ENCODE measurements at regions not wholly inside any gene's neighbourhood (a gene's known extent, or its start where the extent isn't known, plus 50 kb on each side); places are given as distances from the start of the nearest gene placed in this dataset.

DNA sequence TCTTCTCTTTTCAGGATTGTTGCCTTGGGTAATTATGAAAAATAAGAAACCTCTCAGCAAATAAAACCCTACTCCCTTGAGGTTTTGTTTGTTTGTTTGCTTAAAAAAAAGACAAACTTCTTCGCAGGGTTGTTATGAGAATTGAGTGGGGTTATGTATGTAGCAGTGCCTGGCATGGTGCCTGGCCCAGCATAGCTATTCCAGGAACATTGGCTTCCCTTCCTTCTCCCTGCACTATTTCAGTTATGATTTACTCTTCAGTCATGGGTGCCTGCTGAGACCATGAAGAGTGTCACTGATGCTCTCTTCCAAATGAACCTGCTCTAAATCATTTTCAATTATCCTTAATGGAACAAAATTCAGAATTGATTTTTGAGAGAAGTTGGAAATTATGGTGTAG is 283.5 kb upstream of the ROPN1 start (continued):
- TF ChIP-seq, protein P1, sequence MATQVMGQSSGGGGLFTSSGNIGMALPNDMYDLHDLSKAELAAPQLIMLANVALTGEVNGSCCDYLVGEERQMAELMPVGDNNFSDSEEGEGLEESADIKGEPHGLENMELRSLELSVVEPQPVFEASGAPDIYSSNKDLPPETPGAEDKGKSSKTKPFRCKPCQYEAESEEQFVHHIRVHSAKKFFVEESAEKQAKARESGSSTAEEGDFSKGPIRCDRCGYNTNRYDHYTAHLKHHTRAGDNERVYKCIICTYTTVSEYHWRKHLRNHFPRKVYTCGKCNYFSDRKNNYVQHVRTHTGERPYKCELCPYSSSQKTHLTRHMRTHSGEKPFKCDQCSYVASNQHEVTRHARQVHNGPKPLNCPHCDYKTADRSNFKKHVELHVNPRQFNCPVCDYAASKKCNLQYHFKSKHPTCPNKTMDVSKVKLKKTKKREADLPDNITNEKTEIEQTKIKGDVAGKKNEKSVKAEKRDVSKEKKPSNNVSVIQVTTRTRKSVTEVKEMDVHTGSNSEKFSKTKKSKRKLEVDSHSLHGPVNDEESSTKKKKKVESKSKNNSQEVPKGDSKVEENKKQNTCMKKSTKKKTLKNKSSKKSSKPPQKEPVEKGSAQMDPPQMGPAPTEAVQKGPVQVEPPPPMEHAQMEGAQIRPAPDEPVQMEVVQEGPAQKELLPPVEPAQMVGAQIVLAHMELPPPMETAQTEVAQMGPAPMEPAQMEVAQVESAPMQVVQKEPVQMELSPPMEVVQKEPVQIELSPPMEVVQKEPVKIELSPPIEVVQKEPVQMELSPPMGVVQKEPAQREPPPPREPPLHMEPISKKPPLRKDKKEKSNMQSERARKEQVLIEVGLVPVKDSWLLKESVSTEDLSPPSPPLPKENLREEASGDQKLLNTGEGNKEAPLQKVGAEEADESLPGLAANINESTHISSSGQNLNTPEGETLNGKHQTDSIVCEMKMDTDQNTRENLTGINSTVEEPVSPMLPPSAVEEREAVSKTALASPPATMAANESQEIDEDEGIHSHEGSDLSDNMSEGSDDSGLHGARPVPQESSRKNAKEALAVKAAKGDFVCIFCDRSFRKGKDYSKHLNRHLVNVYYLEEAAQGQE (IDR thresholded peaks at IDR 0.05): no peak
- TF ChIP-seq SP1 (IDR thresholded peaks at IDR 0.05) (no peak), GABPA (IDR thresholded peaks at IDR 0.05 in 1 of 2, conservative IDR thresholded peaks at IDR 0.05 in 1 of 2) (no peak)

DNA sequence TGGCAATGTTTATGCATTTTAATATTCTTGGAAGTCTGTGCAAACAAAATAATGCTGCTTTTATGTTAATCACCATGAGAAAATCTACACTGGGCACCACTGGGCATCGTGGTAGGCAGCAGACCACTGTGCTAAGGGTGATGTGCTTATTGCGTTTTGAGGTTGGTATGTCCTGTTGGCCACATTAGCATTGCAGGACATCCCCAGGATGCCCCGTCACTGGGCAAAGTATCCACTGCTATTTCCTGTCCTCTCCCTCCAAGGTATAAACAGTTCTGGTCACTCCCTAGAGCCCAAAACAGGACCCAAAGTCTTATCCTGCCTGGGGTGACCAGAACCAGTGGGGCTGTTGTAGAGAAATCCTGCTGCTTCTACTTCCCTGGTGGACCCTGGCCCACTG is 284.2 kb upstream of the ROPN1 start:
- no peak overlapping the region for H3K27ac ChIP-seq (ENCODE audit: low read depth in 1 of 2, low read length in 2 of 2)

More for the DNA sequence above, 284.2 kb upstream of the ROPN1 start:
- Histone ChIP-seq H3K4me3 (ENCODE audit: low read depth in 1 of 3, low read length in 3 of 3) (no peak overlapping the region), H3K9me3 (ENCODE audit: control insufficient read depth in 4 of 4, low read length in 3 of 4) (no peaks in the 10 kb centered on the region), H3K4me1 (ENCODE audit: control insufficient read depth in 4 of 4, insufficient read depth in 4 of 4, low read length in 3 of 4) (peaks cover 0 to 2% (median 1%) of the 10 kb centered on the region in 4 donors), H3K36me3 (ENCODE audit: control insufficient read depth in 4 of 4, insufficient read depth in 3 of 4, low read depth in 1 of 4, low read length in 3 of 4) (no peaks in the 10 kb centered on the region), H3K27me3 (ENCODE audit: control insufficient read depth in 4 of 4, insufficient read depth in 4 of 4, low read length in 3 of 4) (no peaks in the 10 kb centered on the region), H3K9ac (ENCODE audit: low read depth in 1 of 2, low read length in 2 of 2) (no peak overlapping the region)
- DNase-seq (ENCODE audit: low spot score): no peak
- TF ChIP-seq YY1 (IDR thresholded peaks at IDR 0.05): no peak
- TF ChIP-seq, protein P2, sequence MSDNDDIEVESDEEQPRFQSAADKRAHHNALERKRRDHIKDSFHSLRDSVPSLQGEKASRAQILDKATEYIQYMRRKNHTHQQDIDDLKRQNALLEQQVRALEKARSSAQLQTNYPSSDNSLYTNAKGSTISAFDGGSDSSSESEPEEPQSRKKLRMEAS (IDR thresholded peaks at IDR 0.05): no peak
- TF ChIP-seq JUND (IDR thresholded peaks at IDR 0.05): no peak
- no peak for TF ChIP-seq EGR1 (IDR thresholded peaks at IDR 0.05; ENCODE audit: low read depth in 2 of 2)
- TF ChIP-seq FOXA1 (IDR thresholded peaks at IDR 0.05): no peak
- TF ChIP-seq, protein P1 (IDR thresholded peaks at IDR 0.05): no peak
- no peak for TF ChIP-seq FOXA2 (IDR thresholded peaks at IDR 0.05)
- TF ChIP-seq SP1 (IDR thresholded peaks at IDR 0.05): no peak
- TF ChIP-seq, protein P3, sequence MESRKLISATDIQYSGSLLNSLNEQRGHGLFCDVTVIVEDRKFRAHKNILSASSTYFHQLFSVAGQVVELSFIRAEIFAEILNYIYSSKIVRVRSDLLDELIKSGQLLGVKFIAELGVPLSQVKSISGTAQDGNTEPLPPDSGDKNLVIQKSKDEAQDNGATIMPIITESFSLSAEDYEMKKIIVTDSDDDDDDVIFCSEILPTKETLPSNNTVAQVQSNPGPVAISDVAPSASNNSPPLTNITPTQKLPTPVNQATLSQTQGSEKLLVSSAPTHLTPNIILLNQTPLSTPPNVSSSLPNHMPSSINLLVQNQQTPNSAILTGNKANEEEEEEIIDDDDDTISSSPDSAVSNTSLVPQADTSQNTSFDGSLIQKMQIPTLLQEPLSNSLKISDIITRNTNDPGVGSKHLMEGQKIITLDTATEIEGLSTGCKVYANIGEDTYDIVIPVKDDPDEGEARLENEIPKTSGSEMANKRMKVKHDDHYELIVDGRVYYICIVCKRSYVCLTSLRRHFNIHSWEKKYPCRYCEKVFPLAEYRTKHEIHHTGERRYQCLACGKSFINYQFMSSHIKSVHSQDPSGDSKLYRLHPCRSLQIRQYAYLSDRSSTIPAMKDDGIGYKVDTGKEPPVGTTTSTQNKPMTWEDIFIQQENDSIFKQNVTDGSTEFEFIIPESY (IDR thresholded peaks at IDR 0.05): no peak
- TF ChIP-seq TAF1 (conservative IDR thresholded peaks at IDR 0.05): no peak
- no peak for TF ChIP-seq HNF4A (conservative IDR thresholded peaks at IDR 0.05)
- TF ChIP-seq GABPA (IDR thresholded peaks at IDR 0.05 in 1 of 2, conservative IDR thresholded peaks at IDR 0.05 in 1 of 2): no peak
- TF ChIP-seq HNF4G (IDR thresholded peaks at IDR 0.05): no peak
- WGBS: 82% methylated on average over 3 of the region's 3 CpGs

Data from liver (tissue), 7 donors.